Upper lobe of left lung (tissue), 6 donors: ENCODE measurements at regions not wholly inside any gene's neighbourhood (a gene's known extent, or its start where the extent isn't known, plus 50 kb on each side); places are given as distances from the start of the nearest gene placed in this dataset.
A peak's percentile ranks its signal among the peaks of the same experiment; 100 is the strongest.

Experiments used
- ATAC-seq, 2 donors: fragments of 200-7000 bp; cut with Tn5 transposase; one replicate each; pipeline ENCODE4 v1.9.1; 2022; ENCODE audit warnings: mild to moderate bottlenecking in 2 of 2, moderate library complexity in 2 of 2; ENCODE audit not compliant: low FRiP score in 2 of 2
- DNase-seq, 2 donors: peaks; one replicate each; pipeline ENCODE4 v3.0.0-alpha.2; 2019 to 2020
- H3K27ac ChIP-seq, 4 donors: fragments of 200-600 bp; sonication (generic); one replicate each; pipeline ENCODE4 v1.5.1; 2016 to 2019
- H3K27me3 ChIP-seq, 4 donors: fragments of 200-600 bp; sonication (generic); one replicate each; pipeline ENCODE4 v1.5.1; 2017 to 2019
- H3K36me3 ChIP-seq, 4 donors: fragments of 200-600 bp; sonication (generic); one replicate each; pipeline ENCODE4 v1.5.1; 2016 to 2019
- H3K4me1 ChIP-seq, 4 donors: fragments of 200-600 bp; sonication (generic); one replicate each; pipeline ENCODE4 v1.5.1; 2018 to 2019
- H3K4me3 ChIP-seq, 4 donors: fragments of 200-600 bp; sonication (generic); one replicate each; pipeline ENCODE4 v1.5.1; 2017 to 2019; ENCODE audit warnings: mild to moderate bottlenecking in 2 of 4, moderate library complexity in 1 of 4
- H3K9me3 ChIP-seq, 4 donors: fragments of 200-600 bp; sonication (generic); one replicate each; pipeline ENCODE4 v1.5.1; 2018 to 2019
- EP300 ChIP-seq, 4 donors: sonication (generic); formaldehyde crosslinking; IDR thresholded peaks; one replicate each; pipeline ENCODE4 v1.5.1; 2017; ENCODE audit warnings: antibody characterized with exemption in 4 of 4, control low read depth in 2 of 4
- POLR2A ChIP-seq, 4 donors: fragments of 450-650 bp; IDR thresholded peaks; one replicate each; pipeline ENCODE4 v1.5.1; 2016 to 2017; ENCODE audit warnings: antibody characterized with exemption in 4 of 4, mild to moderate bottlenecking in 2 of 4
- POLR2AphosphoS5 ChIP-seq, 2 donors: sonication (generic); formaldehyde crosslinking; IDR thresholded peaks; one replicate each; pipeline ENCODE4 v1.5.1; 2017; ENCODE audit warnings: antibody characterized with exemption in 2 of 2
- WGBS, 2 donors: methylation state at CpG; one replicate each; pipeline ENCODE4 v1.1.5; 2017 to 2018; 5-methylcytosine and 5-hydroxymethylcytosine counted together
- TF ChIP-seq, protein P1 (sequence below), 6 experiments: fragments of 450-650 bp in 4 of 6; fragments of 200-600 bp in 2 of 6; sonication (generic) in 2 of 6; IDR thresholded peaks; one replicate each; pipeline ENCODE4 v1.5.1; 2016 to 2019; ENCODE audit warnings: antibody characterized with exemption in 6 of 6
- donor health status: DM: no; HTN: no; CAD: no; lungs with moderate emphysema.
- donor health status: DM: no; HTN: yes; CAD: no; lungs with severe emphysema.

DNA sequence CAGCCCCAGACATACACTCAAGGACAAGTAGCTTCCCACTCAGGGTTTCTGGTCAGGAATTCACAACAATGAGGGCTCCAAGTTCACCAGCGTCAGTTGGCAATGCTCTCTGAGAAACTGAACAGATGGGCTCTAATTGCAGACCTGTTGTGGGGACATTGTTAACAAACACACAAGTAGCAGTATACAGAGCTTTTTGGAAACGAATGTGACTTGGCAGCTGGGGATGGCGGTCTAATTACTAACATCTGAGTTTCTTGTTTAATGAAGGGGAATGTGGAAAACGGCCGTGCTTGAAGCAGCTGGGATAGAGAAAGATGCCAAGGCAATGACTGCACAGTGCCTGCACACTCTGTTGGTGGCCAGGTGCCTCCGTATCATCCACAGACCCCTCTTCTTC lies 316.1 kb upstream of the IRX3 start:
- no peaks in the 10 kb centered on the region for H3K27me3 ChIP-seq
- 69 to 72% methylated on average over 6 of the region's 6 CpGs for WGBS, 2 donors
- no peak overlapping the region for H3K27ac ChIP-seq
- H3K4me3 ChIP-seq = no peak overlapping the region
- H3K9me3 ChIP-seq = peaks cover 0 to 4% (median 0%) of the 10 kb centered on the region in 4 donors
- DNase-seq = no peak
- no peak for ATAC-seq
- H3K36me3 ChIP-seq = no peaks in the 10 kb centered on the region
- no peak for TF ChIP-seq POLR2AphosphoS5 (IDR thresholded peaks at IDR 0.05)
- no peaks in the 10 kb centered on the region for H3K4me1 ChIP-seq

DNA sequence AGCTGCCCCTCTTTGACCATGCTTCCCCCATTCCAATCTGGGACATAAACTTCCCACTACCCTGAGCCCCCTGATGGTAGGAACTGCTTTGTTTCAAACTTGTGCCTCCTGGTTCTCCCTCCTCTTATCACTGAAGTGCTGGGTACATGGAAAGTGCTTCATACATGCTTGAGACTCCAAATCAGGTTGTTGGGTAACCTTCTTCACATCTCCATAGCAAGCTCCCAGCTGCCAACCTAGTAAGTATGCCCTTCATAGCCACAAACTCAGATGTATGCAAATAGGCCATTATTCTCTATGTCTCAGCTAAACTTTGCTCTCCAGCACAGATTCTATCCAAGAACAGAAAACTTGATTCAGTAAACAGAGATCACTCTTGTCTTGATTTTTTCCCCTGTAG lies 310.6 kb upstream of the IRX3 start:
- no peak for ATAC-seq
- DNase-seq = peak in 1 of 2 donors; percentile 34
- Histone ChIP-seq H3K4me3 (no peak overlapping the region), H3K36me3 (no peaks in the 10 kb centered on the region), H3K4me1 (no peaks in the 10 kb centered on the region), H3K27me3 (no peaks in the 10 kb centered on the region), H3K9me3 (no peaks in the 10 kb centered on the region), H3K27ac (no peak overlapping the region)
- TF ChIP-seq, protein P1, sequence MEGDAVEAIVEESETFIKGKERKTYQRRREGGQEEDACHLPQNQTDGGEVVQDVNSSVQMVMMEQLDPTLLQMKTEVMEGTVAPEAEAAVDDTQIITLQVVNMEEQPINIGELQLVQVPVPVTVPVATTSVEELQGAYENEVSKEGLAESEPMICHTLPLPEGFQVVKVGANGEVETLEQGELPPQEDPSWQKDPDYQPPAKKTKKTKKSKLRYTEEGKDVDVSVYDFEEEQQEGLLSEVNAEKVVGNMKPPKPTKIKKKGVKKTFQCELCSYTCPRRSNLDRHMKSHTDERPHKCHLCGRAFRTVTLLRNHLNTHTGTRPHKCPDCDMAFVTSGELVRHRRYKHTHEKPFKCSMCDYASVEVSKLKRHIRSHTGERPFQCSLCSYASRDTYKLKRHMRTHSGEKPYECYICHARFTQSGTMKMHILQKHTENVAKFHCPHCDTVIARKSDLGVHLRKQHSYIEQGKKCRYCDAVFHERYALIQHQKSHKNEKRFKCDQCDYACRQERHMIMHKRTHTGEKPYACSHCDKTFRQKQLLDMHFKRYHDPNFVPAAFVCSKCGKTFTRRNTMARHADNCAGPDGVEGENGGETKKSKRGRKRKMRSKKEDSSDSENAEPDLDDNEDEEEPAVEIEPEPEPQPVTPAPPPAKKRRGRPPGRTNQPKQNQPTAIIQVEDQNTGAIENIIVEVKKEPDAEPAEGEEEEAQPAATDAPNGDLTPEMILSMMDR (IDR thresholded peaks at IDR 0.05) = no peak
- TF ChIP-seq EP300 (IDR thresholded peaks at IDR 0.05) = no peak
- no peak for TF ChIP-seq POLR2AphosphoS5 (IDR thresholded peaks at IDR 0.05)
- TF ChIP-seq POLR2A (IDR thresholded peaks at IDR 0.05) = no peak

DNA sequence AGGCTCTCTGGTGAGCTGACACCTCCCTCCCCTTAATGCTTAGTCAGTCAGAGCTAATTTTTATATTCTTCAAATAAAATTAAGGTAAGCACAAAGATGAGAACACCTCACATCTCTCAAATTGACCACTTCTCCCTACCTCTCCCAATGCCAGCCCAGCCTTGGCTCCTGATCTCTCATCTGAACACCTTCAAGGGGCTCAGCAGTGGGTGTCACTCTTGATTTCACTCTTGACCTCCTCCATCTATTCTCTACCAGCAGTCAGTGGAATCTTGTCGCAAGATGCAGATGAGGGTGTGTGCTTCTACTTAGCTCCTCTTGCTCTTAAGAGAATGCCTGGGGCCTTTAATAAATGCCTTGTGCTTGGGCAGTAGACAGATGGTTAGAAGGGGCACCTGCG lies 309.0 kb upstream of the IRX3 start:
- no peak for ATAC-seq
- WGBS, 2 donors = 41 to 45% methylated on average over 2 of the region's 2 CpGs
- Histone ChIP-seq H3K4me1 (no peaks in the 10 kb centered on the region), H3K36me3 (no peaks in the 10 kb centered on the region), H3K27ac (no peak overlapping the region), H3K27me3 (no peaks in the 10 kb centered on the region), H3K4me3 (no peak overlapping the region), H3K9me3 (no peaks in the 10 kb centered on the region)
- TF ChIP-seq, protein P1 (IDR thresholded peaks at IDR 0.05) = no peak
- TF ChIP-seq POLR2AphosphoS5 (IDR thresholded peaks at IDR 0.05) = no peak
- TF ChIP-seq EP300 (IDR thresholded peaks at IDR 0.05) = no peak
- no peak for TF ChIP-seq POLR2A (IDR thresholded peaks at IDR 0.05)
- no peak for DNase-seq

DNA sequence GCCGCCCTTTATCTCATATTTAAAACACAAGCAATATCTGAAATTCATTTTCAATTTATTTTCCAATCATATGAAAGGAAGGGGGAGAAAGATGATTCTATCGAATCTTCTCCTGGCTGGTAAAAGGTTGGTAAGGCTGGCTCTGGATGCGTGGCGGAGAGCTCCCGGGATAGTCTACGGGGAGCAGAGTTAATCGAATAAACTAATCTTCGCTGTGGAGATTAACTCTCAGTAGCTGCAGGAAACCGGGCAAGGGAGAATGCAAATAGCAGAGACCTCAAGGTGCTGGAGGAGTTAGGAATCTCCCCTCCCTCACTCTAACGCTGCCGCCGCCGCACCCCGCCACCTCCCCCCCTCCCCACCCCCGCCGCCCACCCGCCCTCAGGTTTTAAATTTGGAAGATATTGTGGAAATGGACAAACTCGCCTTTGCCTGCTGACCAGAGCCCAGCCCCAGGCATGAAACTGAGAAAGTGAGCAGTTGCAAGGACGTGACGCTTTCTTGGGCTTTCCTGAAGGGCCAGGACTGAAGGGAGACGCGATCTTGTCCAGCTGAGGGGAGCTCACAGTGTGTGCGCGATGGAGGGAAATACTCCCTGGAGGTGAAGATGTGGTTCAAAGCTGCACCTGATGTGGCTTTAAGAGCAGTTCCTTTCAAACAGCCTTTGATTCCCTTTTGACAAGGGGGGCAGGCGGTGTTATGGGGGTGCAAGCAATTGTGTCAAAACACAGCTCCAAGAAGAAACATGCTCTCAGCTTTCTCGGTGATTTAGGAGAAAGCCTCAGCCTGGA lies 308.2 kb upstream of the IRX3 start:
- H3K4me3 ChIP-seq = no peak overlapping the region
- H3K36me3 ChIP-seq = no peaks in the 10 kb centered on the region
- no peak overlapping the region for H3K27ac ChIP-seq
- H3K4me1 ChIP-seq = no peaks in the 10 kb centered on the region
- 27 to 34% methylated on average over 25 to 26 of the region's 26 CpGs for WGBS, 2 donors
- DNase-seq = no peak
- no peaks in the 10 kb centered on the region for H3K9me3 ChIP-seq
- ATAC-seq = no peak
- H3K27me3 ChIP-seq = no peaks in the 10 kb centered on the region
- TF ChIP-seq EP300 (IDR thresholded peaks at IDR 0.05) = no peak
- no peak for TF ChIP-seq POLR2AphosphoS5 (IDR thresholded peaks at IDR 0.05)
- TF ChIP-seq, protein P1 (IDR thresholded peaks at IDR 0.05) = no peak
- no peak for TF ChIP-seq POLR2A (IDR thresholded peaks at IDR 0.05)

DNA sequence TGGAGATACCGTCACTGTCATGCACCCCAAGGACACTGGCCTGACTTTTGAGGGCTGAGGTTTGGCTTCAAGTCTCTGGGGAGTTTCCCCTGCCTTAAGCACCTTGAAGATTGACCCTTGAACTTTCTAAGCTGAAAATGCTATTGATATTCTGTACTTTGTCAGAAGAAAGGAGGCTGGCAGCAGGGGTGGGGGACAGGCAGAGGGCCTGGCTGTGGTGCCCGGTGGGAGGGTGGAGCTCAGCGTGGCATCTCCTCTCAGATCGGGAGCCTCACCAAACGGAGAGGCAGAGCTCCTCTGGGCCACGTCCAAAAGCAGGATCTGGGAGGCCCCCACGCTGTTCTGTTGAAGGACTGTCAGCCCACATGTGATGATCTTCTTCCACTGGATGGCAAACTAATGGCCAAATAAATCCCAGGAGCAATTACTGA lies 305.2 kb upstream of the IRX3 start:
- no peak for DNase-seq
- Histone ChIP-seq H3K9me3 (no peaks in the 10 kb centered on the region), H3K36me3 (no peaks in the 10 kb centered on the region), H3K27me3 (no peaks in the 10 kb centered on the region), H3K4me3 (no peak overlapping the region), H3K4me1 (no peaks in the 10 kb centered on the region), H3K27ac (no peak overlapping the region)
- 33 to 60% methylated on average over 6 to 7 of the region's 7 CpGs for WGBS, 2 donors
- ATAC-seq = no peak
- TF ChIP-seq, protein P1 (IDR thresholded peaks at IDR 0.05) = no peak
